ENCODE measurements at regions not wholly inside any gene's neighbourhood (a gene's known extent, or its start where the extent isn't known, plus 50 kb on each side); places are given as distances from the start of the nearest gene placed in this dataset.

- no peak for DNase-seq
Observed at GRCh38 chr9:8088477-8088876, 288.9 kb upstream of the DMAC1 start.

DNA sequence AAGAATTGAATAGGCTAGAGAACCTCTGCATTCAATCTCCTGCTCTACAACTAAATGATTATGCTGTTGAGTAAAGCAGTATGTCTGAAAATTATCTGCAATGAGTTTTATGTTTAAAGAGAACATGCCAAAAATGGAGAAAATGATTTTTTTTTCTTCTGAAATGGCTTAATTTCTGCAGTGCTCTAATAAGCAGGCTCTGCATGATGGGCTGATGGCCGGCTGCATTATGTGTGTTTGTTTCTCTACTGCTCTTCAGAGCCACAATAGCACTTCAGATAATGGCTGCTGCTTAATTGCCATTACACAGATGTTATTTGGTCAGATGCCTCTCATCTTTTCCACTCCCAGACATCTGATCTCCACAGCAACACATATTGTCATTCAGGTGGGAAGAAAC, 286.4 kb upstream of the DMAC1 start:
- no peak for DNase-seq

DNA sequence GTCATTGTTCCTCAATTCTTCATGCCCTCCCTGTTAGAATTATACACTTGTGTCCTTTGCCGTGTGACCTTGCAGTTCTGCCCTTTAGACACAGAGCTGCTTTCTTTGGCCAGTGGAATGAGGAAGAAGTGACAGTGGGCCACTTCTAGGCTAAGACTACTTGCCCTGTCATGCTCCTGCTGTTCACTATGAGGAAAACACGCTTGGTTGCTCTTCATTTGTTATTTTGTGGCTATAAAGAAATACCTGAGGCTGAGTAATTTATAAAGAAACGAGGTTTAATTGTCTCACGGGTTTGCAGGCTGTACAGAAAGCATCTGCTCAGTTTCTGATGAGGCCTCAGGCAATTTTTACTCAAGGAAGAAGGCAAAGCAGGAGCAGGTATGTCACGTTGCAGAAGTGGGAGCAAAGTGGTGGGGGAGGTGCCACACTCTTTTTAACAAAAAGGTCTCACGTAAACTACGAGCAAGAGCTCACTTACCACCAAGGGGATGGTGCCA, 279.1 kb upstream of the DMAC1 start:
- DNase-seq: no peak

DNA sequence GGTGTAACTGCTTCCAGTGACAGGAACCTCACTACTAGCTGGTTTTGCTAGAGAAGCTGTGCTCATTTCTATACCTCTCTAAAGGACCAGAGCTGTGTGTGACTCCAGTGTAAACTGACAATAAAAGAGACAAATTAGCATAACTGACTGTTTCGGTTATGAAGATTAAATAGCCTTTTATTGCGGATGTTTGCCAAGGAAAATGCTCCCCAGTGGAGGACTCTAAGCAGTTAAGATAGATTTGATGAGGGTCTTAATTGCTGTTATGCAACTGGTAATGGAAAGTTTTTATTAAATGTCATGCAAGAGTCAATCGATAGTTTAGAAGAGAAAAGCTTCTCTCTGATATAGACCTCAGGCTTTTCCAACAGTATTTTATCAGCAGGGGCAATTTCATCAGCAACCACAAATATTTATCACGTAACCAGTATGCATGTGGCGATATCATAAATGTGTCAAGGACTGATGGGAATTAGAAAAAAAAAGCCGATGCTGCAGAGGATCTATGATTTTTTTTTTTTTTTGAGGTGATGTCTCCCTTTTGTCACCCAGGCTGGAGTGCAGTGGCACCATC, 275.2 kb upstream of the DMAC1 start:
- DNase-seq: no peak

GRCh38 chr9:8071445-8071798, 271.8 kb upstream of the DMAC1 start:
- no peak for DNase-seq

- DNase-seq: peak in 1 of 58 donors; percentile 10
Observed at GRCh38 chr9:8070779-8071444, 271.3 kb upstream of the DMAC1 start.

- DNase-seq: no peak
Observed at GRCh38 chr9:8062459-8062858, 262.9 kb upstream of the DMAC1 start.

DNA sequence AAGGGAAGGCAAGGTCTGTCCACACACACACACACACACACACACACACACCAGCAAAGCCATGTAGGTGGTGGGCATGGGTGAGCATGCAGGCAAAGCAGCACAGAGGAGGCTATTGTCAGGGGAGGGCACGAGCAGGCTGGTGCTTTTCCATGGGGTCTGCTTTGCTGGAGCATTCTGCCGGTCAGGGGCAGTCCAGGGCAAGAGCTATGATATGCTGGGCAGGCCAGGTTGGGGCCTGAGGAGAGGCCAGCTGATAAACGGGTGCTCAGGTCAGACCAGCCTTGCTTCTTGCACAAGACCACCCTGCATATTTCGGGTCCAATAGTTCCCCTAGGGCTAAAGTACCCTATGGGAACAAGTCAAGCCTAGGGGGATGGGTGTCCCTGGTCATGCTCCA, 253.9 kb upstream of the DMAC1 start:
- DNase-seq: no peak

DNA sequence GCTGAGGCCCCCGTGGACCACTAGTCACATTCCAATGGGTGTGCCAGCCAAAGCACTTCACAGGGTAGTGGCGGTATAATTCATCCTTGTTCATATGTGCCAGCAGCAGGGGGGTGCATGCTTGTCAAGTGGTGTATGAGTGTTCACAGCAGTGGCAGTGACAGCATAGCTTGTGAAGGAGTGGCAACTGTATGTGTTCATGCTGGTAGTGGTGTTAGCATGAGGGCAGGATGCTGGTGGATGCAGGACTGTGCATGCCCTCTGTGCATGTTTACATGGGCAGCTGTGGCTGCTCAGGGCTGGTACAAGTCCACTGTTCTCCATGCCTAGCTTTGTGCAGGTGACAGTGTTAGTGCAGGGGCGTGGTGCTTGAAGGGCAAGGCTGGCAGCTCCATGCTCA, 253.4 kb upstream of the DMAC1 start:
- DNase-seq: no peak

- DNase-seq: no peak
Observed at GRCh38 chr9:8037745-8038144, 238.2 kb upstream of the DMAC1 start.

- no peak for DNase-seq
Observed at GRCh38 chr9:8036914-8037524, 237.4 kb upstream of the DMAC1 start.

DNA sequence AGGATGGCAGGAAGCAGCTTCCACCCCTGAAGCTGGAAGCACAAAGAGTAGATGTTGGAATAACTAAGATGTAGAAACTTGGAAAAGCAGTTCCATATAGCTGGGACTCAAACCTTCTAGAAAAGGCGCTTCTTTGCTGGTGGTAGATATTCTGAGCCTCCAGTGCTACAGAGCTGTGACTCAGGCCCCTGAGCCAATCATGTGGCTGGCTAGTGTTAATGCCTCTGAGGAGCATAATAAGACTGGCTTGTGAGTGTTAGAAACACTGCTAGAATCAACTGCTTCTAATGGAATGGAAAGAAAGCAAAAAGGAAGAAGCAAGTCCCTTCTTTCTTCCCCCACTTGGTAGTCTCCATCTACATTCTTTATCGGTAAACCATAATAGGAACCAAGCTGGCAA, 234.2 kb upstream of the DMAC1 start:
- no peak for DNase-seq

- no peak for DNase-seq
Observed at GRCh38 chr9:8030095-8030494, 230.5 kb upstream of the DMAC1 start.

DNA sequence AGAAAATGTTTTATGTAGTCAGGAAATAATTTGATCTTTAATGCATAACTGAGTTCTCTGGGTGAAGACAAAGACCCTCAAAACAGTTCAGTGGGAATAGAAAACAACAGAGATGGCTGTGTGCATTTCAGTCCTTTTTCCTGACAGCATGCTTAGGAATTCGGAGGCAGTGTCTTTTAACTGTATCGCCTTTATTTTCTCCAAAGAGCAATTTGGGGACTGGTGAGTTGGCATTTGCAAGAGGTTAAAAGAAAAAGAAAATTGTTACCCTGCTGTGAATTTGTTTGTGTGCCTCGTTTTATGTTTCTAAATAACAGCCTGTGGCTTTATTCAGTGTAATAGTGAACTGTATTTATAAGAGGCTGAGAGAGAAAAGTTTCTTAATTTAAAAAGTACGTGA, 227.8 kb upstream of the DMAC1 start:
- DNase-seq: no peak

- no peak for DNase-seq
Observed at GRCh38 chr9:8025551-8025950, 226.0 kb upstream of the DMAC1 start.

DNA sequence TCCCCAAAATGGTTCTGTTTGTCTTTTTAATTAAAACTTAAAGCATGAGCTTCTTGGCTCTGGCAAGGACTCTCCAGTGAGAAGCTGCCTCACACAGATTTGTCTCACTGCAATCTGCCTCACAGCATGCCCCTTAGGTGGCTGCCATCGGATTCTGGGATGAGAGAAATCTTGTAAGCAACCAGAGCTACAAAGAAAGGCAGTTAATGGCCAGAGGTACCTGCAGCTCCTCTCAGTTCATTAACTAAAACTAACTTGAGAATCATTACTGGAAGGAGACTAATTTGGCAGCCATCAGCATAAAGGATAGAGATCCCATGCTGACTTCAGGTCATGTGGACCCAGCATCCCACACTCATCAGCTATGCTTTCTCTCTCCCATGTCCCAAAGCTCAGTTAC, 220.6 kb upstream of the DMAC1 start:
- DNase-seq: no peak

- no peak for DNase-seq
Observed at GRCh38 chr9:8019636-8020035, 220.1 kb upstream of the DMAC1 start.

DNA sequence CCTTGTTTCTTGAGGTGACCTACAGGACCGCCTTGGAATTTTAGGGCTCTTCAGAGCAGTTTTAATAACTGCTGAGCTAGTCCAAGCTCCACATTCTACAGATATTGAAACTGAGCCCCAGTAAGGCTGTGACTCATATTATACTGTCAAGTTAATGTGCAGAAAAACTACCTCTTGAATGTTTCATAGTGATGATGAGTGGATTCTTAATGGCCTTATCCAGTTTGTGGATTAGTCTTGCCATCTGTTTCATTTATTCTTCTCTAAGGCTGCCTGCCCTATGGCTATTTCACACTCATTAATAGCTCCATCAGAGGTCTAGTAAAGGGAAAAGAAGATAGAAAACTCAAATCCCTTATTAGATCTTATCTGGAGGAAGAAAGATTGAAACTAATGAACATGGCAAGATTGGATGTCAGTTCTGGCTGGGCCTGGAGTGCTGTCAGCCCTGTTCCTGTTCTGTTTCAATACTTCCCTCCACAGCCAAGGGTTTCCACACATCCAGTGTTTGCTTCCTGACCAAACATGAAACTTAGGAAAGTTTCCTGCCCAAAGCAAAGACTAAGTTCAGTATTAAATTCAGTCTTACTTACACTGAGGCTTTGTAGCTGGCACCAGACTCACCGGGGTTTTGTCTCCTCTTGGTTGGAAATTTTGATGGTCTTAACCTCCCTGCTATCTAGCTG, 215.6 kb upstream of the DMAC1 start:
- DNase-seq: no peak

DNA sequence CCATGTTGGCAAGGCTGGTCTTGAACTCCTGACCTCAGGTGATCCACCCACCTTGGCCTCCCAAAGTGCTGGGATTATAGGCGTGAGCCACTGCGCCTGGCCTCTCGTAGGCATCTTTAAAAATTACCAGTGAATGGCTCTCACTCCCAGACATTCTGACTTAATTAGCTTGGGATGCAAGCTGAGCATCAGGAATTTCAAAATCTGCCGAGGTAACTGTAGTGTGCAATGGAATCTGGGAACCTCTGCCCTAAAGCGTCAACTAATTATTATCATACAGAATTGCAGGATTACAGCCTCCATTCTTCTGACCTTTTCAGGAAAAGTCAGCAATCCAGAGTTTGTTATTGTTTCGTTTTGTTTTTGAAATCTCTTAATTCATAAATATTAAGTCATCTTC, 213.4 kb upstream of the DMAC1 start:
- no peak for DNase-seq

DNA sequence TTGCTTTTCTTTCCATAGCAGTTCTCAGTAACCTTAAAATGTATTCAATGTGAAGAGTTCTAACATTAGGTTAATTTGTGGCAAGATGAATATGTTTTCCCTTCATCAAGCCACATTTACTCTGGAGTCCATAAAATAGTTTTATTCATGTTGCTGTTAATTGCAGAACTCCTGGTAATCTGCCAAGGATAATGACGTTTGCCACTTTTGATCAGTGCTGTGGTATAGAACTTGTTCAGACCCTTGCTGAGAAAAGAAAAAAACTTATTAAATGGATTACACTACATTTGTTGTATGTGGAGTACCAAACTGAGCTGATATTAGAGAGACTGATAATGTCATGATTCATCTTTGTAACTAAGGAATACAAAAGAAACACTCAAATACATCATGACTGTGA, 212.4 kb upstream of the DMAC1 start:
- DNase-seq: no peak

- DNase-seq: no peak
Observed at GRCh38 chr9:7996558-7996957, 197.0 kb upstream of the DMAC1 start.

- DNase-seq: no peak
Observed at GRCh38 chr9:7988644-7989280, 189.2 kb upstream of the DMAC1 start.

All from anterior cingulate cortex (tissue), 58 donors.